ENCODE measurements at regions not wholly inside any gene's neighbourhood (a gene's known extent, or its start where the extent isn't known, plus 50 kb on each side); places are given as distances from the start of the nearest gene placed in this dataset.
"Not testable (repeated sequence)": the region's sequence is repeated elsewhere in the genome, so short reads cannot be mapped to it uniquely, and the experiment has no call there.

DNA sequence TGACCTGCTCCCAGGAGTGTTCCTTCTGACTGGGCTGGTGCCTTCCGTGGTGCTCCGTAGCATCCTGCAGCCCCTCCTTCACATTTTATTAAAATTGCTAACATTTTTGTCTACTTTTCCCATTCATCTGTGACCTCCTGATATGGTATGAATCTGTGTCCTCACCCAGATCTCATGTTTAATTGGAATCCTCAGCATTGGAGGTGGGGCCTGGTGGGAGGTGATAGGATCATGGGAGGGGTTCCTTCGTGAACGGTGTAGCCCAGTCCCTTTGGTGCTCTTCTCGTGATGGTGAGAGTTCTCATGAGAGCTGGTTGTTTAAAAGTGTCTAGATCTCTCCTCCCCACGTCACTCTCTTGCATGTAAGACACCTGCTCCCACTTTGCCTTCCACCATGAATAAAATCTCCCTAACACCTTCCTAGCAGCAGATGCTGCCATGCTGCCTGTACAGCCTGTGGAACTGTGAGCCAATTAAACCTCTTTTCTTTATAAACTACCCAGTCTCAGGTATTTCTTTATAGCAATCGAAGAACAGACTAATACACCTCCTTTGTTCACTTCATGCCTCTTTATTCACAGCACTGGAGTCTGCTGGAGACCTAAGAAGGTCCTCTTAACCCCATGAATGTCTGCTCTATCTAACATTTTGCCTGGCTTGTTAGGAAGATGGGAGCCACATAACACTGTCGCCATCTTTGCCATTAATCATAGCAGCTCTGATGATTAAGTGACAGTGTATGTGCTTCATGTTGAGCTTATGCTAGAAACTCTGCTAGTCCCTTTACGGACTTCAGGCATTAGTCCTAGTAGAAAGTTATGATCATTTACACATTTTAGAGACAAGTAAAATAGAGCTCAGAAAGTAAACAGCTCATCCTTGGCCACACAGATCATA lies 377.7 kb upstream of the MAF start:
- DNase-seq (ENCODE audit: low read depth): no peak

DNA sequence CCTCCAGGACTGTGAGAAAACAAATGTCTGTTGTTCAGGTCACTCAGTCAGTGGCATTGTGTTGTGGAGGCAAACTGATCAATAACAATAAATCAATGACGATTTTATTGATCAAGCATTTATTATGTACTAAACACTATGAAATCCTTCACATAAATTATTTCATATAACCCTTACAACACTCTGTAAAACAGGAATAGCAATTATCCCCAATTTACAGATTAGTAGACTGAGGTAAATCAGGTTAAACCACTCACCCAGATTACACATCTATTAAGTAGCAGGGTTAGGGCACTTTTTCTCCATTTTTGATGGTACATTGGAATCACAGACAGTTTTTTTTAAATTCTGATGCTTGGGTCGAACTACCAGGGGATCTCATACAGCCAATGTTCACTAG lies 372.8 kb upstream of the MAF start:
- no peak for DNase-seq (ENCODE audit: low read depth)

DNA sequence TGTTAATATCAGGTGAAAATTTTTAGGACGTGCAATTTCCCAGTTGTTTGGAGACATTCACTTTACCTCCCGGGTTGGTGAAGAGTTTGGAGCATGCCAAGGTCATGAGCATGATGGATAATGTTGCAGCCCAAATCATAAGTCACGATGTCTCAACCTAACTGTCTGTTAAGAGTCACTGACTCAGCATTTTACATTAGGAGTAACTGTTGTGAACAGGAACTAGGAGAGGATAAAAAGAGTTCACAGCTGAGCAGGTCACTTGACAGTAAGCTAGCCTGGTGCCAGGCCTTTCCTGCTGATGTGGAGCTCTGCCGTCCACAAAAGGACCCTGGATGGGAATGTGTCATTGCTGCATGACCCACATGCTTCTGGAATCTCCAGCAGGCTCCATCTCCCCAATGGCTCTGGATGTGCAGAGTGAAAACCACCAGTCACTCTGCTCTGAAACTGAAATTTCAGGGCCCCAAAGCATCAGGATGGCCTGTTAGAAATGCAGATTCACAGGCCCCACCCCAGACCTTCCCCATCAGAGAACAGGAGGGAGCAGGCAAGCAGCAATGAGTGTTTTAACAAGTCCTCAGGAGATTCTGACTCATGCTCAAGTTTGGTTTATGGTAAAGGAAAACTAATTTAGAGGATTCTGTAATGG lies 371.6 kb upstream of the MAF start:
- DNase-seq (ENCODE audit: low read depth): no peak

DNA sequence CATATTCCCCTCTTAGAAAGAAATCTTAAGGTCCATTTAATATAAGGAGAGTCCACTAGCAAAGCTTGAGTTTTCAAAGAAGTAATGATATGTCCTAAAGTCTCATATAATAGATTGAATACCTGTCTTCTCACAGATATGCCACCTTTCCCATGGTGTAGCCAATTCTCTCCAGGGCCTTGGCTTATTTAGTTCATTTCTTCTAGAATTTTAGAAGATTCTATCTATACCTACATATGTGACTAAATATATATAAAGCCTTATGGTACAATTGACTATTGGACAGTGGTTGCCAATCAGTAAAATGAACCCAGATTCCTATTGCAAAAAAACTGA lies 370.7 kb upstream of the MAF start:
- no peak for DNase-seq (ENCODE audit: low read depth)

DNA sequence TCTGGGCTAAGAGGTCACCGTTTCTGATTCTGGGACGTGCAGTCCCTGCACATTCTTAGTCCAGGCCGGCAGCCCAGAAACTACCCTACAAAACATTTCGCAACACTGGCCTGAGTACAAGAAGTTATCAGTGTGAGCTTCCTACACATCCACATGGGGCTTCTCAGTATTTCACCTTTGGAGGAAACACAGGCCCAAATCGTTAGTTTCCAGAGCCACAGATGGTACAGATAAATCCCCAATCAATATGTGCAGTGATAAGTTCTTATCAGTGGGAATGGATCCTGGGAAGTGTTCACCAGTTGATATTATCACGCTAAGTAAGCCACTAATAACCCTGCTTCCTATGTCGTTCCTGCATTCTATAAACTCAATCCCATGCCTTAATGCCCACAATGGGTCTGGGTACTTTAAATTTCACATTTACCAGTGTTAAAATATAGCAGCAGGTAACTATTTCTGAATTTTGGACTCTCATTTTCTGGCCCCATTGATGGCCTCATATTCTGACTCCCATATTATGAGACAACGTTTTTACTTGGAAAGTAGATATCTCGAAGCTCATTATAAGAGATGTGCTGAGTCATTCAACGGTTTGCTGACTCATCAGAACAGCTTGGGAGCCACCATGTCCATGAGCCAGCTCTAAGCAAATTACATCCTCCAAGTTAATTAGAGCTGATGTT lies 370.2 kb upstream of the MAF start:
- no peak for DNase-seq (ENCODE audit: low read depth)

DNA sequence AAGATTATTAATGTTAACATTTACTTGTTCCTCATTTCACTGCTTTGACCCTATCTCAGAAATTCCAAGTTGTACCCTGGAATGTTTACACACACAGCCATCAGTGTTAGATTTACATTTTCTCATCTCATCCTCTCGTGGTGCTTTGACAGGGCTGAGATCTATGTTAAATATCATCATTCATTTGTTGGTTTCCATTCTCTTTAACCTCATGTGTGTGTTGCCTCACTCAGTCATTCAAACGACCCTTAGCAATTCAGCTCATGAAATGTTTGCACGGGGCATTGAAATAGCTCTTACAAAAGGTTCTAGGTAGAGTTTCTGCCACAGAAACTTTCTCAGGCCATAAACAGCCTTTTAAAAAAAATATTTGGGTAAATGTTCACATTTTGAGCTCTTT lies 369.6 kb upstream of the MAF start:
- no peak for DNase-seq (ENCODE audit: low read depth)

DNA sequence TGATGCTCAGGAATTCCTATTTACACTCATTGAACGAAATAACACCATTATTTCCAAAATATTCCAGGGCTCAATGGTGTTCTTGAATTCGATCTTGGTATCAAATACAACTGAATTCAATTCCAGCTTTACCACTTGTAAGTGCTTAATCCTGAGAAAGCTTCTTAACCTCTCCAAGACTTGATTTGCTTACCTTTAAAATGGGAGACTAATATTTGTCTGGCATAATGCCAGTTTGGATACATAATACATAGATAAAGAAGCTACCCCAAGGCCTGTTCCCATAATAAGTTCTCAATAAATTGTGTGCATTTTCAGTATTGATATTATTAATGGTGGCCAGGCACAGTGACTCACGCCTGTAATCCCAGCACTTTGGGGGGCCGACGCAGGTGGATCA lies 368.9 kb upstream of the MAF start:
- no peak for DNase-seq (ENCODE audit: low read depth)

DNA sequence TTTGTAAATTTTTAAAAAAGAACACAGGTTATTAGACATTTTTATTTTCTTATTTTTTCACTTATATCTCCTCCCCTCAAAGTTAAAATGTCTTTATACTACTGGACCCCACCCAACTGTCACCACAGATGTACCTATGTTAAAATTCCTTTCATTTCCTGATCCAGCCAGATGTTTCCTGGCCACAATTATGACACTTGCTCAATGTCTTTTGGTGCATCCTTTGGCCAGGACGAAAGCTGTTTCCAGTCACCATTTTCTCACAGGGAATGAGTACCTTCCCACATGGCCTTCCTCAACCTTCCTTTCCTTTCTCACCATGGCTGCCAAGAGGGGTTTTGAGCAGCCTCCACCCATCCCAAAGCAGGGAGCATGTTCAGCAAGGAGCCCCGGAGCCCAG lies 365.7 kb upstream of the MAF start:
- DNase-seq (ENCODE audit: low read depth): no peak

DNA sequence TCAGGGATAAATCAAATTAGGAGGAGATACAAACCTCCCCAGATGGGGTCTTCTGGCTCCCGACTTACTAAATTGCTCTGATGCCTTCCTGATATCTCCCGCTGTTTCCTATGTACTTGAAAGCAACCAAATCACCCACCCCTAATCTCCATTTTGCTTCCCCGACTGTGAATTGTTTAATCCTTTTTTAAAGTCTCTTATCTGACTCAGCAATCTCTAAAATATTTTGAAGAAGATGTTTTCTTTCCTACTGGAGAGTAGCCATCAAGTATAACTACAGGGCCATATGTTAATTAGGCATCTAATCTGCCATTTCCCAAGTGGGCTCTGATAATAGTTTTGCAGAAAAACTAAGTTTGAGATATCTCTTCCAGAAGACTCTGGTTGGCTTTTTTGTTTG lies 365.2 kb upstream of the MAF start:
- no peak for DNase-seq (ENCODE audit: low read depth)

DNA sequence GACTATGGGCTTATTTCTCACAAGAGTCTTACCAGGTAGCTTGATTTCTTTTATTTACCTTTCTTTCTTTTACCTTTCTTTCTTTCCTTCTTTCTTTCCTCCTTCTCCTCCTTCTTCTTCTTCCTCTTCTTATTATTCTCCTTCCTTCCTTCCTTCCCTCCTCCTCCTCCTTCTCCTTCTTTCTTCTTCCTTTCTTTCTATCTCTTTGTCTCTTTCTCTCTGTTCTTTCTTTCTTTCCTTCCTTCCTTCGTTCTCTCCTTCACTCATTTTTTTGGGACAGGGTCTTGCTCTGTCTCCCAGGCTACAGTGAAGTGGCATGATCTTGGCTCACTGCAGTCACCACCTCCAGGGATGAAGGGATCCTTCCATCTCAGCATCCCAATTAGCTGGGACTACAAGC lies 363.6 kb upstream of the MAF start:
- no peak for DNase-seq (ENCODE audit: low read depth)

DNA sequence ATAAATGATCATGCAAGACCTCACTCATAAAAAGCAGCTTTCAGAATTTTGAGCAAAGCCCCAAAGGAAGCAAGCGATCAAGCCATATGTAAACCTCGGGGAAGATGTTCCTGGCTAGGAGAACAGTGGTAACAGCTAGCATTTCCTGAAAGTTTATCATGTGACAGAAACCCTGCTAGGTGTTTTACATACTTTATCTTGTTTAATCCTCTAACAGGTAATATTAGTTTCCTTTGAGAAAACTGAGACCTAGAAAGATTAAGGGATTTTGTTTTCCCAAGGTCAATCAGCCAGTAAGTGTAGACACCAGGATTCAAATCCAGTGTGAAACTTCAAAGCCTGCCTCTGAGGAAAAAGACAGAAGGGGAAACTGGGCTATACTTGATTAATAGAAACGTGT lies 362.4 kb upstream of the MAF start:
- no peak for DNase-seq (ENCODE audit: low read depth)

DNA sequence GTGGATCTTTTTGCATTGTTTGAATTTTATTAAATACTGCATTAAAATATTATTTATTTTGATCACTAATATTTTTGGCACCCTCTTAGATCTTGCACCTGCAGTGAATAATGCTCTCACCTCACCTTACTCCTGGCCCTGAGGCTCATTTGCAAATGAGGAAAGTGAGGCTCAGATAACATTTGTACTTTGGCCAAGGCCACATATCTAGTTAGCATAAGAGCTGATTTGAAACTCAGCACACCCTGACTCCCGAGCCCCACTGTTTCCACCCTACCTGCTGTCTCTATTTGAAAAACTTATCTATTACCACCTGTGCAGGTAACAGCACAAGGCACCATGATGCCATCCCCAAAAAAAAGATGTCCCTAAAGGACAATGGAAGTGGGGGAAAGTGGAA lies 358.7 kb upstream of the MAF start:
- DNase-seq (ENCODE audit: low read depth): no peak

DNA sequence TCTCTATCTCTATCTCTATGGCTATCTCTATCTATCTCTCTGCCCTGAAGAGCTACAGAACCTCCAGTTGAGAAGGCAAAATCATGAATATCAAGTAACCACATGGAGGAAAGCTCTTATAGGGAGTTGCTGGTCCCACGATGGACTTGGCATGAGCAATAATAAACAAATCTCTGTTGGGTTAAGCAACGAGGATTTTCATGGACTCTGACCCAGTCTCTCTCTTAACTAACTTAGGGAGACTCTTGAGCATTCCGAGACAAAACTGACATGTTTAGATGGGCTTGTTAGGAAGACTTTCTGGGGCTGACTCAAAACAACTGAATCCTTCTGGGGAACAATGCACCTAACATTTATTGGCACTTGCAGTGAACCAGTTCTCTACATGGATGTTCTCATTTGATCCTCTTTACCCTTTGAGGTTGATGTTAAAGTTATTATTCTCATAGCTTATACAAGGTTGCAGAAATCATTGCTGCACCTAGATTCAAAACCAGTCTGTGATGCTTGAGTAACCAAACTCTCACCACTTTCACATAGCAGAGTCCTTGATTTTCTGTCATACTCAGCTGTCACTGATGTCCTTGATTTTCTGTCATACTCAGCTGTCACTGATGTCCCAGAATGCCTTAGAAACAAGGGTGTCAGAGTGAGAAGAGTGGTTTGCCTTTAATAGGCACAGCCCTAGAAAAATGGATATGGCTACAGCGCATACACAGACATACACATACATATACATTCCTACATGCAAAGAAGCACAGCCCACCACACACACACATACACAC lies 354.6 kb upstream of the MAF start:
- no peak for DNase-seq (ENCODE audit: low read depth)

DNA sequence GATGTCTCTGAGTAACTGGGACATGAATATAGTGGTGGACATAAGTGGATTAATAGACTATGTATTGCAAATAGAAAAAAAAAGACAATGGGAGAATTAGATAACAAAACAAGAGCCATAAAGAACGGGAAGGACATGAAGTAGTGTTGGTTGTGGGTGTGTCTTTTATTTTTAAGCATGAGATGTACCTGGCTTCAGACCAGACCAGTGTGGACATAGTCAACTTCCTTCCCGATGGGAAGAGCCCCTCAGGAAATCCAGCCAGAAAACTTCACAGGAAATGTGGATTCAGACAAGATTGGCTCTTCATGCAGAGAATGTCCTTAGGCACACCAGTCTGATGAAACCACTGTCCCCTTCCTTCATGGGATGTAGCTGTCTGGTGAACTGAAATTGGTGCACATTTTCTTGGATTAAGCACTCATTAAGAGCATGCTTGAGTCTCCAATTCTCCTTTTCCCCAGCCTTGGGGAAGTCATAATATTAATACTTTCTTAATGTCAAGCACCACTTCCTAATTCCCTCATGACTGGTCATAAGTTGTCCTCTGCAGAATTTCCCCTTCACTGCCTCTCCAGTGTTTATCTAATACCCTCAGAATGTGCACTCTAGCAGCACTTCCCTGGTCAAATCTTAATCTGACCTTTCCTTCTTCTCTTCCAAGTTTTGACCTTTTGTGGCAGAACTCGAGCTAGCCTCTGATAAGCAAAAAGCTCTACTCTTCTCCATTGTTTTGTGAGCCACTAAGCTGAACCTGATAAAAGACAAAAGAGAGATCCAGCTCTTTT lies 350.6 kb upstream of the MAF start:
- DNase-seq (ENCODE audit: low read depth): no peak

DNA sequence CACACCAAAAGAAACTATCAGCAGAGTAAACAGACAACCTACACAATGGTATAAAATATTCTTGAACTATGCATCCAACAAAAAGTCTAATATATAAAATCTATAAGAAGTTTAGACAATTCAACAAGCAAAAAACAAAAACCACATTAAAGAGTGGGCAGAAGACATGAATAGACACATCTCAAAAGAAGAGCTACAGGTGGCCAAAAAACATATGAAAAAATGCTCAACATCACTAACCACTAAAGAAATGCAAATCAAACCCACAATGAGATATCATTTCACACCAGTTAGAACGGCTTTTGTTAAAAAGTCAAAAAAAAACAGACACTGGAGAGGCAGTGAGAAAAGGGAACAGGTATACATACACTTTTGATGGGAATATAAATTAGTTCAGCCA lies 348.9 kb upstream of the MAF start:
- DNase-seq (ENCODE audit: low read depth): no peak

DNA sequence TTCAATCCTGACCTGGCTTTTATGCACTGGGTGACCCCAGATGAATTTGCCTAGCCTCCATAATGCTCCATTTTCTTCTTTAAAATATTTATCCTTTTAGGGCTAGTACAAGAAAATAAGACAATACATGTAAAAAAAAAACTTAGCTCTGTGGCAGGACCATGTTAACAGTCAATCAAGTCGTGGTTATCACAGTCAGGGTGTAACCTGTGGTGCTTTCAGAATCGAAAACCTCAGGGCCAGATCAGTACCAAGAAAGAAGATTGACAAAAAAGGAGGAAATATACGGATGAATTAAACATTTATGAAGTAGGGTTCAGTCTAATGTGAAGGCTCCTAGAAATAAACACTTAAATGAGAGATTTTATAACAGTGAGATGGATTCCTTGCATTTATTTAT lies 347.2 kb upstream of the MAF start:
- DNase-seq (ENCODE audit: low read depth): no peak

DNA sequence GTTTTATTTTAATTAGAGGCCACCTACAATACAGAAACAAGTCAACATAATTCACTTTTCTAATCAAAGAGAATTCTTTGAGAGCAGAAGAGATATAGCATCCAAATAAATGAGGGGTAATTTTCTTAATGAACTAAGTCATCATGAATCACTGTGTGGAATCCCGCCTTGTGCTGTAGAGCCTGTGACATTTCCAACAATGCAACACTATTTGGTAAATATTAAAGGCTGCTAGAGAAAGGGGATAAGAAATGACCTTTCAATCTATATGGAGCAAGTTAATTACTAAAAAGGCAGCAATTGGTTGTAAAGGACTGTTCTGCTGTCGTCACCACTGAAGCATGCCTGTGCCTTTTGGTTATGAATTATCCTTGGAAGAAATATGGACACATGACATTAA lies 345.7 kb upstream of the MAF start:
- DNase-seq (ENCODE audit: low read depth): no peak

DNA sequence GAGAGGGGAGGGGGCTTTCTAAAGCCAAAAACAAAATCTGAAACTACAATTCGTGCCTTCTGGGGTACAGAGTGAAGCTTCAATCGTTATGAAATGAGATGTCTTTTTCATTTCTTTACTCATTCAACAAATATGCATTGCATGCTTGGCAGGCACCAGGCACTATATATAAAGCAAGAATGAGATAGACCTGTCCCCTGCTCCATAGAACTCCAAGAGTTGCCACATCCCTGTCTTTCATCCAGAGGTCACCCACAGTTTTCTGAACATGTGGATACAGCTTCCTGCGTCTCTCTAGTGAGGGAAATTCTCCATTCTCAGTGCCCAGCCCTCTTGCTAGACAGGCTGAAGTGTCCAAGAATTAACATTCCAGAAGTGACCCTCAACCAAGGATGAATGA lies 343.2 kb upstream of the MAF start:
- no peak for DNase-seq (ENCODE audit: low read depth)

DNA sequence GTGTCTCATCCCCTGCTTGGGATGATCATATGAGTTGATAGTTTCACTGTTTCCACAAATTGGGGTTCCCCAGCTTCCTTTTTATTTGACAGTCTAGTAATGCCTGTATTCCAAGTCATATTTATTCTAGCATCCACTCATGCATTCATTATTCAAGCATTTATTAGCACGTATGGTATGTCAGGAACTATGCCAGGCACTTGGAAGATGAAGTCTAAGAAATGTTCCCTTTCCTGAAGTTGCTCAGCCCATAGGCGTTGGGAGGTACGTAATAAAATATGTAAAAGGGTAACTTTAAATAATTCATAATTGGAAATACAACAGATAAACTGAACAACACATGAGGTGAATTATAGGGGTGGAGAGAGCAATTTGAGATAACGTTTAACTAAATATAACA lies 338.0 kb upstream of the MAF start:
- no peak for DNase-seq (ENCODE audit: low read depth)

DNA sequence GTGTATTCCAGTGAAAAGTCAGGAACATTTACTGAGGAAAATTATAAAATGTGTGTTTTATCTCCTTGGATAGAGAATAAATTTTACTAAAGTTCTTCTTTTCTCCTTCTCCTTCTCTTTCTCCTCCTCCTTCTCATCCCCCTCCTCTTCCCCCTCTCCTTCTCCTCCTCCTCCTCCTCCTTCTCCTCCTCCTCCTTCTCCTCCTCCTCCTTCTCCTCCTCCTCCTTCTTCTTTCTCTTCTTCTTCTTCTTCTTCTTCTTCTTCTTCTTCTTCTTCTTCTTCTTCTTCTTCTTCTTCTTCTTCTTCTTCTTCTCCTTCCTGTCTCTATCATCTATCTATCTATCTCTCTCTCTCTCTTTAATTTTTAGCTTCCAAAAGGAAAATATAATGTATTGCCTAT lies 337.1 kb upstream of the MAF start:
- not testable (repeated sequence) for DNase-seq (ENCODE audit: low read depth)

DNA sequence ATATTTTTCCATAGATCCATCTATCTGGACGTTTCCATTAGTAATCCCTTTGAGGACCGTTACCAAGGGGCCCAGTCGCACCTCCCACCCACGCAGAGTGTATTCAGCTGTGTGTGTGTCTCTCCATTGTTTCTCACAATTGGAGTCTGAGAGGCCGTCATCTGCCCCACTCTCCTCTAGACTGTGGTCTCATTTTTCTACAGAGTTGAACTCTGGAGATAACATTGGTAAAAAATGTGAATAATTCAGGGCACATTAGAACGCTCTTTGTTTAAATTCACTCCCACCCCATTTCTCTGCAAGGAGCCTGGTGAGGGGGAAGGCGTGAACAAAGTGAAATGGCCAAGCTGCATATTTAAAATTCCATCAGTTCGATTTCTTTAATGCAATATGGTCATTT lies 333.1 kb upstream of the MAF start:
- no peak for DNase-seq (ENCODE audit: low read depth)

DNA sequence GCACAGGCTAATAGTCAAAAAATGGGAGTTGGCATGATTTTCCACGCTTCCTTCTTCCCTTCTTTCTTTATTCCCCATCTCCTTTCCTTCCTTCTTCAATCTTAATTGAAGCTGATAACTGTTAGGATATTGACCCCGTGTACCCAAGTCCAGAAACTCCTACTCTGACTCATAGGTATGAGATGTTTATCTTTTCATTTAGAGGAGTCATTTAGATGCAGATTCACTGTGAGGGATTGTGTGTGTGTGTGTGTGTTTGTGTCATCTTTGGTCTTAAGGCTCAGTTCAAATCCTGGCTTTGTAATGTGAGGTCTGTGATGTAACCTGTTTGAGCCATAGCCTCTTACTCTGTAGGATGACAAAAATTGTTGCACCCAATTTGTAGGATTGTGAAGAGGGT lies 332.0 kb upstream of the MAF start:
- DNase-seq (ENCODE audit: low read depth): no peak
